Tibial artery (tissue), 4 donors: ENCODE measurements at regions not wholly inside any gene's neighbourhood (a gene's known extent, or its start where the extent isn't known, plus 50 kb on each side); places are given as distances from the start of the nearest gene placed in this dataset.

Experiments used
- DNase-seq, 2 donors: peaks; one replicate each; pipeline ENCODE4 v3.0.0-alpha.2; 2019
- H3K27ac ChIP-seq, 2 donors: fragments of 200-600 bp; sonication (generic) in 1 of 2; 1 replicate in 1 of 2; 2 replicates in 1 of 2; pipeline ENCODE4 v1.5.1; 2018 to 2019; ENCODE audit warnings: mild to moderate bottlenecking in 1 of 2
- H3K27me3 ChIP-seq, 2 donors: fragments of 200-600 bp; sonication (generic) in 1 of 2; one replicate each; pipeline versions ENCODE4 v1.5.1 to v1.6.0; 2016 to 2019
- H3K36me3 ChIP-seq, 3 donors: fragments of 200-600 bp; sonication (generic) in 2 of 3; one replicate each; pipeline ENCODE4 v1.5.1; 2016 to 2019; ENCODE audit warnings: mild to moderate bottlenecking in 2 of 3
- H3K4me1 ChIP-seq, 4 donors: fragments of 200-600 bp; sonication (generic) in 2 of 4; 1 replicate in 3 of 4; 2 replicates in 1 of 4; pipeline ENCODE4 v1.5.1; 2016 to 2019
- H3K4me3 ChIP-seq, 2 donors: fragments of 200-600 bp; sonication (generic) in 1 of 2; 1 replicate in 1 of 2; 2 replicates in 1 of 2; pipeline ENCODE4 v1.5.1; 2018 to 2019; ENCODE audit warnings: mild to moderate bottlenecking in 2 of 2
- H3K9me3 ChIP-seq, 3 donors: fragments of 200-600 bp; sonication (generic) in 1 of 3; one replicate each; pipeline ENCODE4 v1.5.1; 2016 to 2019
- CTCF ChIP-seq, 2 experiments: fragments of 200-600 bp in 1 of 2; fragments of 450-650 bp in 1 of 2; IDR thresholded peaks; one replicate each; pipeline ENCODE4 v1.5.1; 2017 to 2019; ENCODE audit warnings: antibody characterized with exemption in 2 of 2, mild to moderate bottlenecking in 1 of 2, moderate library complexity in 1 of 2
- intact Hi-C: fragments of 100-400 bp; cut with DNase I; formaldehyde crosslinking; loops from one replicate; pipeline ENCODE4 v1.15.0; 2023; ENCODE audit warnings: low total_unique reads

- TF ChIP-seq CTCF (IDR thresholded peaks at IDR 0.05), result no peak
- Histone ChIP-seq H3K36me3 (no peaks in the 10 kb centered on the region), H3K27ac (no peak overlapping the region), H3K4me3 (no peak overlapping the region), H3K4me1 (no peaks in the 10 kb centered on the region), H3K9me3 (no peaks in the 10 kb centered on the region), H3K27me3 (peaks cover 0 to 8% of the 10 kb centered on the region in 2 donors)
- no peak for DNase-seq
- intact Hi-C loops, result no loop called here
Measured at GRCh38 chr5:154631141-154631540, 124.0 kb upstream of the LARP1 start.

GRCh38 chr5:154630410-154630809 lies 124.8 kb upstream of the LARP1 start:
- Histone ChIP-seq H3K27me3 (peaks cover 0 to 8% of the 10 kb centered on the region in 2 donors), H3K27ac (no peak overlapping the region), H3K9me3 (no peaks in the 10 kb centered on the region), H3K4me1 (no peaks in the 10 kb centered on the region), H3K36me3 (no peaks in the 10 kb centered on the region), H3K4me3 (no peak overlapping the region)
- intact Hi-C loops, result no loop called here
- no peak for TF ChIP-seq CTCF (IDR thresholded peaks at IDR 0.05)
- no peak for DNase-seq

- no peaks in the 10 kb centered on the region for H3K4me1 ChIP-seq
- no peak overlapping the region for H3K27ac ChIP-seq
- DNase-seq, result no peak
- no peak overlapping the region for H3K4me3 ChIP-seq
- no peaks in the 10 kb centered on the region for H3K9me3 ChIP-seq
- H3K36me3 ChIP-seq, result no peaks in the 10 kb centered on the region
- H3K27me3 ChIP-seq, result peaks cover 0 to 8% of the 10 kb centered on the region in 2 donors
- intact Hi-C loops, result no loop called here
- no peak for TF ChIP-seq CTCF (IDR thresholded peaks at IDR 0.05)
Measured at GRCh38 chr5:154628685-154629084, 126.5 kb upstream of the LARP1 start.

DNA sequence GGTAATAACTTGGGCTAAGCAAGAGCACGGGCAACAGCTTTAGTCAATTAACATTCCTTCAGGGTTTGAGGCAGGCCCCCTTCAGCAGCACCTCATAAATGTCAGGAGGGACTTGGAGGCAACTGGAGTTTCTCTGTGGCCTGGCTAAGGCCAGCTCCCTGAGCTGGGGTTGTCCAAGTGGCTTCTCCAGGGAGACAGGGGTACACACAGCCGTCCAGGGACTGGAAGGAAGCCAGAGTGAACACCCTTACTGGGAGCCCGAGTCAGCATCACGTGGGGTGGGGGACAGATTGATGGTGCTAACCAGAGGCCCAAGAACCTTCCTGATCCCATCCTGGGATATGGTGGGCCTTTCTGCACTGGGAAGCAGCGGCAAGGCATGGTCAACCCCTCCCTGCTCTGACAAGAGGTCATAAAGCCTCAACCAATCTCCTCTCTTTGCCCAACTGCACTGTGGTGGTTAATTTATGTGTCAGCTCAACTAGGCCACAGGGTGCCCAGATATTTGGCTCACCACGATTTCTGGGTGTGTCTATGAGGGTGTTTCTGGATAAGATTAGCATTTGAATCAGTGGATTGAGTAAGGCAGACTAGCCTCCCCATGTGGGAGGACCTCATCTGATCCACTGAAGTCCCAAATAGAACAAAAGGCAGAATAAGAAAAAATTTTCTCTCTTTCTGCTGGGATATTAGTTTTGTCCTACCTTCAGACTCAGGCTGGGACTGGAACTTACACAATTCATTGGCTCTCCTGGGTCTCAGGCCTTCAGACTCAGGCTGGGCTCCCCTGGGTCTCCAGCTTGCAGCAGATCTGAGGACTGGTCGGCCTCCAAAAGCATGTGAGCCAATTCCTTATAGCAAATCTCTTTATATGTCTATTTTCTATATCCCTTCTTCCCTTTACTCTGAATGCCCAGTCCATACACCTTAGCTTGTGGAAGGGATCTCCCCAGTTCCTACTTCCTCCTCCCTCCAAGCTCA lies 127.2 kb upstream of the LARP1 start:
- H3K36me3 ChIP-seq, result no peaks in the 10 kb centered on the region
- intact Hi-C loops, result no loop called here
- H3K27me3 ChIP-seq, result peaks cover 0 to 8% of the 10 kb centered on the region in 2 donors
- no peak overlapping the region for H3K4me3 ChIP-seq
- no peaks in the 10 kb centered on the region for H3K4me1 ChIP-seq
- TF ChIP-seq CTCF (IDR thresholded peaks at IDR 0.05), result no peak
- no peak for DNase-seq
- no peaks in the 10 kb centered on the region for H3K9me3 ChIP-seq
- H3K27ac ChIP-seq, result no peak overlapping the region

DNA sequence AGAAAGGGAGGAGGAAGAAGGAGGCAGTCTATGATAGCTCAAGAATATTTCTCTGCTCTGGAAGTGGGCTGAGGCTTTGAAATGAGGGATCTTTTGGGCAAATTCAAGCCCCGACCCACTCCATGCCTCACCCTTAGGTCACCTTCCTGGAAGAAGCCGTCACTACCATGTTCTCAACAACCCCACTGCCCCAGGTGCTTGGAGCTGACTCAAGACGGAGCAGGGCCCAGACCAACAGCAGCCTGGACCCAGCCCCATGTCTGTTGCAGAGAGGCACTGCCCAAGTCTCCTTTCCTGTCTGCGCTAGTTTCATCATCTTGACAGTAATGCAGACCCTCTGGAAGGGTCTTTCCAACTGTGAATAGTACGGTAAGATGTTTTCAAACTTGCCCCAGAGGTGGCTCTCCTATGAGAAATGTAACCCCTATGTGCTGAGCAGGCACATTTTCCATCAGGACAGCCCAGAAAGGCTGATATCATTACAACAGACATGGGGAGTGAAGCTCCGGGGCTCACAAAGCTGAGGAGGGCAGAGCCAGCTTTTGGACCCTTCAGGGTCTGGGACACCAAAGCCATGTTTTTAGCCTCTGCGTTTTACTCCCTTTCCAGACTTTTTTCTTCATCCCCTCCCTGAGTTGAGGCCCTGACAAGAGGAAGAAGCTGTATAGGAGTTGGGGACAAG lies 128.2 kb upstream of the LARP1 start:
- intact Hi-C loops, result no loop called here
- Histone ChIP-seq H3K4me3 (no peak overlapping the region), H3K4me1 (no peaks in the 10 kb centered on the region), H3K9me3 (no peaks in the 10 kb centered on the region), H3K36me3 (no peaks in the 10 kb centered on the region), H3K27ac (no peak overlapping the region), H3K27me3 (peaks cover 0 to 8% of the 10 kb centered on the region in 2 donors)
- TF ChIP-seq CTCF (IDR thresholded peaks at IDR 0.05), result no peak
- no peak for DNase-seq
